Jurkat, Clone E6-1 (cell line): ENCODE measurements at regions not wholly inside any gene's neighbourhood (a gene's known extent, or its start where the extent isn't known, plus 50 kb on each side); places are given as distances from the start of the nearest gene placed in this dataset.

Source experiments
- DNase-seq: peaks from one replicate; pipeline ENCODE4 v3.0.0-alpha.2; 2011; ENCODE audit warnings: low read depth, low spot score
- H3K4me3 ChIP-seq: 2 replicates; pipeline ENCODE4 v1.5.1; 2011; ENCODE audit warnings: mild to moderate bottlenecking, low read length, control low read depth, moderate library complexity

DNA sequence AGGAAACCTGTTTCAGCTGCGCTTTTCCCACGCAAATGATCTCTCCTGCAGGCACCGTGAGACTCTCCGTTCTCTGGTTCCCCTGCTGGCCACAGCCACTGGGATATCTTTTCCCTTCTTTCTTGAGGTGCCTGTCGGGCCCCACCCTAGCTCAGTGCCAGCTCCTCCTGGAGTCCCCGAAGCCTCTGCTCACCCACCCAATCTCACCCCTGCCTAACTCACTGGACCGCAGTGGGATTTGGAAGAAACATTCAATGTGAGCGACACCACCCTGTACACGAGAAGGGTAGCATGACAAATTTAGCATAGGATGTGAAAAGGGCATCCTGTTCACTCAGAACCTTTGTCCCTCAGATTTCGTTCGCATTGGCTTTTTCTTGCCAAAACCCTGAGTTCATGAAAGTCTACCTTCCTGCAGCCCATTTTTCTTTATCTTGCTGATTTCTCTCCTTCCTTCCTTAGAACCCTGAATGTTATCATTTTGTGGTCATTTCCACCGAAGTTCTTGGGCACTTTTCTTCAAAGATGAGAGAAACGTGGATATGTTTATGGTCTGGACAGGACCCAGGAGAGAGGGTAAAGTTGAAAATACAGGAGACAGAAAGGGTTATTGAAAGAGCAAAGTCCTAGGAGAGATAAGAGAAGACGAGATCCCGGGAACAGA, 63.6 kb upstream of the ELK3 start:
- no peak overlapping the region for H3K4me3 ChIP-seq
- no peak for DNase-seq

DNA sequence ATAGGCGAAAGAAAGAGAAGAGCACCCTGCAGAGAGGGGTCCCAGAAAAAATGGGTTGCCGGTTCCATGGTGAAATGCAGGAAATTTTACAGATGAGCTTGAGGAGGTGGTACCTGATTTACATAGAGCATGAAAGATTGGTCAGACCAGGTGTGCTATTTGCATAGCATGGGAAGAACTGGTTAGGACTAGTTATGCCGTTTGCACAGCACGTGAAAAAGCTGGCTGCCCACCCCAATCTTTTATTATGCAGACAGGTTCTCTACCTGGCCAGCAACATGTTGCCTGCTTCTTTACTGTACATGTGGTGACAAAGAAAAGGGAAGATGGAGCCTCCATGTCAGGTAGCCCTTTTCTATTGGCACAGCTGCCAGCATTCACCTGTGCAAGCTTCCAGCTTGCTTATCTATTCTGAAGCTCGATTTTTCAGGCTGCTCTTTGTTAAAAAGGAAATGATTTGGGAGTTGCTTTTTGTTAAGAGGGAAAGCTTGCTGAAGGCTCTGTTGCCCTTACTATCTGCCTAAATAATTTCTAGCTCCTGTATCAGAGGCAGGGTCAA, 62.9 kb upstream of the ELK3 start:
- no peak for DNase-seq
- no peak overlapping the region for H3K4me3 ChIP-seq

- peak; percentile 23 for DNase-seq
- no peak overlapping the region for H3K4me3 ChIP-seq
Observed at GRCh38 chr12:96132819-96133218, 61.4 kb upstream of the ELK3 start.

- H3K4me3 ChIP-seq: no peak overlapping the region
- DNase-seq: peak; percentile 50
Observed at GRCh38 chr12:96134200-96134599, 60.0 kb upstream of the ELK3 start.

GRCh38 chr12:96136161-96136560, 58.0 kb upstream of the ELK3 start:
- no peak overlapping the region for H3K4me3 ChIP-seq
- DNase-seq: no peak

DNA sequence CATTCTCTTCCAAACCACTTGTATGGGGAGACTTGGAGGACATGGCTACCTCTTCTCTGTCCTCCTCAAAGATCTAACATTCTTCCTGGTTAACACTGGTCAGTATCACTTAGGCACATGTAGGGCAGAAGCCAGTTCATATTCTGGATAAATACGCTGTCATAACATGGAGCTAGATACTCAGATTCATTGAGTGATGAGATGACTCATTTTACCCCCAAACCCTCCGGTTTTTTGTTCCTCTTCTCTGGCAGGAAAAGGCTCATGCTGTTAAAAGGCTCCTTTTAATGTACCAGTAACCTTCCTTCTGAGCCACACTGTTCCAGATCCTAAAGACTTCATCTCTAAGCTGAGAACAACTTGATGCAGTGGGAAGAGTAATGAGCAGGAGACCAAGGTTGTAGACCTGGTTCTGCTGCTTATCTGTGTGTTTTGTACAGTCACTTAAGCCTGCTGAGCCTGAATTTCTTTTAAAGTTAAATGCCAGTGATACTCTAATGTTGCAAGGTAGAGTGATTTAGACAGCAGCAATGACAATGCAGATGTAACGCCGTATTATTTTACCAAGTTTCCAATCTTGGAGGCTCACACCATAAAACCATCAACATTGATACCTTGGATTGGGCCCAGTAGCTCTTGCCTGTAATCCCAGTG, 57.3 kb upstream of the ELK3 start:
- no peak for DNase-seq

GRCh38 chr12:96140174-96140573, 54.0 kb upstream of the ELK3 start:
- H3K4me3 ChIP-seq: no peak overlapping the region
- DNase-seq: no peak

More for the DNA sequence above, 57.3 kb upstream of the ELK3 start:
- H3K4me3 ChIP-seq: no peak overlapping the region

GRCh38 chr12:96141216-96141912, 52.8 kb upstream of the ELK3 start:
- no peak for DNase-seq

DNA sequence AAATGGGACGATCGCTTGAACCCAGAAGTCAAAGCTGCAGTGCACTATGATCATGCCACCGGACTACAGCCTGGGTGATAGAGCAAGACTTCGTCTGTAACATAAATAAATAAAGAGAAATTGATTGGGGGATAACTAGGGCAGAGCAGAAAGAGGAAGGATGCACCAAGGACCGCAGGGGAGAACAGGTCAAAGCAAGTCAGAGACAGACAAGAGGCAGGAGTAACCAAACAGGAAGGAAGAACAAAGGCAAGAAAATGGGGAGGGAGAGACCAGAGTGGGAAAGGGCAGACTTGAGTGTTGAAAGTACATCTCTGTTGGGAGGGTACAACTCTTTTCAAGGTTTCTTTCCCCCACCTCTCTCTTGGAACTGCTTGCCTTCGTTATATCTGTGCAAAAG, 50.8 kb upstream of the ELK3 start:
- no peak overlapping the region for H3K4me3 ChIP-seq
- peak; percentile 44 for DNase-seq

More at GRCh38 chr12:96141216-96141912, 52.8 kb upstream of the ELK3 start:
- H3K4me3 ChIP-seq: no peak overlapping the region

DNA sequence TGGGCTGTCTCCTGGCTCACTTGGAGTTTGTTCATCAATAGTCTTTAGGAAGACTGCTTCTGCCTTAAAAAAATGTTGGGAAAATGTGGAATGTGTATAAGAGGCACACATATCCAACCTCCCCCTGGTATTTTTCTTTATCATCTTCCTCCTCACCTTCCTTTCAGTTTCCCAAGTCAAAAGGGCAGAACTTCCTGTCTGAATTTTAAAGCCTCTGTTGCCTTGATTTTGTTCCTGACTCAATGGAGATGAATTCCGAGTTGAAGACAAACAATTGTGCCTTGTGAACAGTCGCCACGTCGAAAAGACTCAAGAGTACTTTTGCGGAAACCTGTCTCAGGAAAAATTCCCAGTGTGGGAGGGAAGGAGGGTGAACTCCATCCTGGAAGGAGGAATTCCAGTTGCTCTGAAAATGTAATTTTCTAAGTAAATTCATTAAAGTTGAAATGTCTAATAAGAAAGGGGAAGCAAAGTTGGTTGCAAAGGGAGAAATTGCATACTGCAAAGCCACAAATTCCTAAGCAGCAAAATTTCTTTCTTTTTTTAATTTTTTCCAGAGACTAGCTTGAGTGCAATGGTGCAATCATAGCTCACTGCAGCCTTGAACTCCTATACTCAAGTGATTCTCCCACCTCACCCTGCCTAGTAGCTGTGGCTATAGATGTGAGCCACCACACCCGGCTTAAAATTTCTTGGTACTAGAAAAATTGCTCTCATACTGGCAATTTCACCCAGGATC, 50.2 kb upstream of the ELK3 start:
- no peak overlapping the region for H3K4me3 ChIP-seq
- no peak for DNase-seq
